Fibroblast of lung (primary cell): ENCODE measurements at regions not wholly inside any gene's neighbourhood (a gene's known extent, or its start where the extent isn't known, plus 50 kb on each side); places are given as distances from the start of the nearest gene placed in this dataset.

Source experiments
- DNase-seq, 2 donors: peaks; one replicate each; pipeline versions ENCODE4 v3.0.0 to v3.0.0-alpha.2; 2010; ENCODE audit warnings: low read depth in 2 of 2
- H2AFZ ChIP-seq: 2 replicates; pipeline ENCODE4 v1.5.1; 2012; ENCODE audit warnings: low read length, control low read depth, inconsistent platforms
- H3K27ac ChIP-seq: 2 replicates; pipeline ENCODE4 v1.5.1; 2011; ENCODE audit warnings: low read length, control low read depth; ENCODE audit not compliant: insufficient read depth
- H3K27me3 ChIP-seq: 2 replicates; pipeline ENCODE4 v1.5.1; 2011; ENCODE audit warnings: mild to moderate bottlenecking, low read length; ENCODE audit not compliant: control insufficient read depth, insufficient read depth
- H3K36me3 ChIP-seq: 2 replicates; pipeline ENCODE4 v1.5.1; 2011; ENCODE audit warnings: low read length; ENCODE audit not compliant: control insufficient read depth, insufficient read depth
- H3K4me1 ChIP-seq: 2 replicates; pipeline ENCODE4 v1.5.1; 2011; ENCODE audit warnings: low read length; ENCODE audit not compliant: control insufficient read depth, insufficient read depth; ENCODE audit errors: extremely low read depth
- H3K4me2 ChIP-seq: 2 replicates; pipeline ENCODE4 v1.5.1; 2011; ENCODE audit warnings: low read length, control low read depth; ENCODE audit not compliant: insufficient read depth; ENCODE audit errors: extremely low read depth
- H3K4me3 ChIP-seq, 4 experiments: fragments of 200-600 bp in 1 of 4; sonication (generic) in 1 of 4; replicated peaks in 1 of 4; 2 replicates each; pipeline ENCODE4 v1.5.1; 2011 to 2016; ENCODE audit warnings: low read length in 4 of 4, low read depth in 3 of 4, mild to moderate bottlenecking in 3 of 4, control low read depth in 2 of 4, inconsistent platforms in 1 of 4, mixed read lengths in 1 of 4; ENCODE audit not compliant: insufficient read depth in 1 of 4; ENCODE audit errors: control extremely low read depth in 1 of 4
- H3K79me2 ChIP-seq: 2 replicates; pipeline ENCODE4 v1.5.1; 2012; ENCODE audit warnings: mild to moderate bottlenecking, low read length, inconsistent platforms; ENCODE audit not compliant: control insufficient read depth, insufficient read depth
- H3K9ac ChIP-seq: 2 replicates; pipeline ENCODE4 v1.5.1; 2011; ENCODE audit warnings: mild to moderate bottlenecking, low read length, control low read depth; ENCODE audit not compliant: insufficient read depth
- H3K9me3 ChIP-seq: 2 replicates; pipeline ENCODE4 v1.5.1; 2012; ENCODE audit warnings: low read depth, low read length; ENCODE audit not compliant: control insufficient read depth, insufficient read depth
- H4K20me1 ChIP-seq: 2 replicates; pipeline ENCODE4 v1.5.1; 2011; ENCODE audit warnings: low read length; ENCODE audit not compliant: control insufficient read depth, insufficient read depth; ENCODE audit errors: extremely low read depth
- EZH2 ChIP-seq: IDR thresholded peaks from 2 replicates; pipeline ENCODE4 v1.5.1; 2012; ENCODE audit warnings: low read length, control low read depth, mild to moderate bottlenecking; ENCODE audit errors: missing control alignments
- TF ChIP-seq, protein P1 (sequence below), 2 donors: IDR thresholded peaks in 1 of 2; conservative IDR thresholded peaks in 1 of 2; 1 replicate in 1 of 2; 2 replicates in 1 of 2; pipeline ENCODE4 v1.5.1; 2011 to 2012; ENCODE audit warnings: low read length in 2 of 2, control low read depth in 1 of 2, inconsistent platforms in 1 of 2, low read depth in 1 of 2, mild to moderate bottlenecking in 1 of 2

- Histone ChIP-seq H3K36me3 (no peaks in the 10 kb centered on the region), H3K4me3 (no peak overlapping the region), H3K79me2 (no peaks in the 10 kb centered on the region), H2AFZ (no peak overlapping the region), H3K9me3 (no peaks in the 10 kb centered on the region), H3K4me1 (no peaks in the 10 kb centered on the region), H3K27ac (no peak overlapping the region), H3K4me2 (no peak overlapping the region), H3K27me3 (peaks cover 2% of the 10 kb centered on the region), H4K20me1 (no peaks in the 10 kb centered on the region), H3K9ac (no peak overlapping the region)
- no peak for TF ChIP-seq EZH2
- TF ChIP-seq, protein P1, sequence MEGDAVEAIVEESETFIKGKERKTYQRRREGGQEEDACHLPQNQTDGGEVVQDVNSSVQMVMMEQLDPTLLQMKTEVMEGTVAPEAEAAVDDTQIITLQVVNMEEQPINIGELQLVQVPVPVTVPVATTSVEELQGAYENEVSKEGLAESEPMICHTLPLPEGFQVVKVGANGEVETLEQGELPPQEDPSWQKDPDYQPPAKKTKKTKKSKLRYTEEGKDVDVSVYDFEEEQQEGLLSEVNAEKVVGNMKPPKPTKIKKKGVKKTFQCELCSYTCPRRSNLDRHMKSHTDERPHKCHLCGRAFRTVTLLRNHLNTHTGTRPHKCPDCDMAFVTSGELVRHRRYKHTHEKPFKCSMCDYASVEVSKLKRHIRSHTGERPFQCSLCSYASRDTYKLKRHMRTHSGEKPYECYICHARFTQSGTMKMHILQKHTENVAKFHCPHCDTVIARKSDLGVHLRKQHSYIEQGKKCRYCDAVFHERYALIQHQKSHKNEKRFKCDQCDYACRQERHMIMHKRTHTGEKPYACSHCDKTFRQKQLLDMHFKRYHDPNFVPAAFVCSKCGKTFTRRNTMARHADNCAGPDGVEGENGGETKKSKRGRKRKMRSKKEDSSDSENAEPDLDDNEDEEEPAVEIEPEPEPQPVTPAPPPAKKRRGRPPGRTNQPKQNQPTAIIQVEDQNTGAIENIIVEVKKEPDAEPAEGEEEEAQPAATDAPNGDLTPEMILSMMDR (conservative IDR thresholded peaks at IDR 0.05 in 1 of 2, IDR thresholded peaks at IDR 0.05 in 1 of 2; ENCODE audit: low read depth in 1 of 2, low read length in 2 of 2), result no peak
- no peak for DNase-seq
Measured at GRCh38 chr11:119992171-119993051, 145.5 kb downstream of the TRIM29 start.

DNA sequence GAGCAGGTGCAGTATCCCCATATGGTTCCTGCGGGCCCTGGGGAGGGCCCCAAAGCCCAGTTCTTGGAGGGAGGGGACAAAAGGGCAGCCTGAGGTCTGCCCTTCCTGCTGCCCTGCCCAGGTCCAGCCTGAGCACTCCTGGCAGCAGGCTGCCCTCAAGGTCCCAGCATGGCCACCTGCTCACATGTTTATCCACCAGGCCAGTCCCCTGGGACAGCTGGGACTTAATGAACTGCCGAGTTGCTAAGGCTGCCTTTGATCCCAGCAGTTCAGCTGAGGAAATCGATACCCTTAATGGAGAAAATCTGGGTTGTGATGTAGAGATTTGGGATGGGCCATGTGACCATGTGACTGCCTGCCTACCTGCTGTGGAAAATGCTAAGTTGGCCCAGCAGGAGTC, 146.2 kb downstream of the TRIM29 start:
- Histone ChIP-seq H3K4me1 (no peaks in the 10 kb centered on the region), H3K36me3 (no peaks in the 10 kb centered on the region), H3K27me3 (no peaks in the 10 kb centered on the region), H2AFZ (no peak overlapping the region), H3K4me3 (no peak overlapping the region), H3K4me2 (no peak overlapping the region), H3K27ac (no peak overlapping the region), H3K9me3 (no peaks in the 10 kb centered on the region), H3K79me2 (no peaks in the 10 kb centered on the region), H3K9ac (no peak overlapping the region), H4K20me1 (no peaks in the 10 kb centered on the region)
- TF ChIP-seq, protein P1 (conservative IDR thresholded peaks at IDR 0.05 in 1 of 2, IDR thresholded peaks at IDR 0.05 in 1 of 2; ENCODE audit: low read depth in 1 of 2, low read length in 2 of 2), result no peak
- no peak for TF ChIP-seq EZH2
- no peak for DNase-seq

GRCh38 chr11:119991022-119991404, 146.9 kb downstream of the TRIM29 start:
- Histone ChIP-seq H3K9ac (no peak overlapping the region), H3K9me3 (no peaks in the 10 kb centered on the region)
- no peak for DNase-seq

More at GRCh38 chr11:119991022-119991404, 146.9 kb downstream of the TRIM29 start:
- H2AFZ ChIP-seq, result no peak overlapping the region
- H3K36me3 ChIP-seq, result no peaks in the 10 kb centered on the region
- H3K27ac ChIP-seq, result no peak overlapping the region
- H4K20me1 ChIP-seq, result no peaks in the 10 kb centered on the region
- H3K27me3 ChIP-seq, result no peaks in the 10 kb centered on the region
- H3K4me3 ChIP-seq, result no peak overlapping the region
- H3K79me2 ChIP-seq, result no peaks in the 10 kb centered on the region
- no peak for TF ChIP-seq EZH2
- TF ChIP-seq, protein P1 (conservative IDR thresholded peaks at IDR 0.05 in 1 of 2, IDR thresholded peaks at IDR 0.05 in 1 of 2; ENCODE audit: low read depth in 1 of 2, low read length in 2 of 2), result no peak
- no peak overlapping the region for H3K4me2 ChIP-seq
- no peaks in the 10 kb centered on the region for H3K4me1 ChIP-seq
